ENCODE measurements at regions not wholly inside any gene's neighbourhood (a gene's known extent, or its start where the extent isn't known, plus 50 kb on each side); places are given as distances from the start of the nearest gene placed in this dataset.

DNA sequence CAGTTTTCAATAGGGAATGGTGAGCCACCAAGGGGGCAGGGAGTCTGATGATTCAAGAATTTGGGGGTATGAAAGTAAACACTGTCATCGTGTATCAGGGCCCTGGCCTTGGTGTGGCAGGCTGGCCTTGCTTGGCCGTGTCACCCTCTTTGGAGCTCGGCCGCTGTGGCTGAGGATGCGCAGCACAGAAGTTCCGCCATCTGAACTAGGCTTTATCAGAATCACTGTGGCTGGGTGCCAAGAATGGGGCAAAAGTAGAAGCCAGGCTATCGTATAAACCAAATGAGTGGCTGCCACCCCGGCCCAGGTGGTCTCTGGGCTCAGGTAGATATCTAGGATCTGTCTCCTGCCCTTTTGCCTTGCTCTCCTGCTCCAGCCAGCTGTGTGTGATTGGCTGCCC is 137.4 kb downstream of the PAPOLA start:
- Histone ChIP-seq H3K79me2 (ENCODE audit: insufficient read depth, low read length) (no peaks in the 10 kb centered on the region), H3K9me2 (replicated peaks; ENCODE audit: insufficient read depth, low read length) (no peaks in the 10 kb centered on the region), H4K20me1 (ENCODE audit: low read depth, low read length) (no peaks in the 10 kb centered on the region), H3K27me3 (ENCODE audit: low read length) (no peaks in the 10 kb centered on the region), H3K4me2 (ENCODE audit: low read depth, low read length, poor library complexity, severe bottlenecking) (no peak overlapping the region), H3K9ac (ENCODE audit: low read length) (no peak overlapping the region), H3K36me3 (ENCODE audit: low read length) (no peaks in the 10 kb centered on the region), H3K9me3 (ENCODE audit: insufficient read depth, low read length) (no peaks in the 10 kb centered on the region), H3F3A (ENCODE audit: insufficient read depth) (no peaks in the 10 kb centered on the region), H3K27ac (ENCODE audit: low read depth, low read length) (no peak overlapping the region), H2AFZ (ENCODE audit: low read depth, low read length, severe bottlenecking) (no peak overlapping the region), H3K4me3 (ENCODE audit: insufficient read depth, low read length, poor library complexity, severe bottlenecking) (no peak overlapping the region)
- no peak for TF ChIP-seq EZH2phosphoT487 (conservative IDR thresholded peaks at IDR 0.05; ENCODE audit: low read length)
- TF ChIP-seq, protein P1, sequence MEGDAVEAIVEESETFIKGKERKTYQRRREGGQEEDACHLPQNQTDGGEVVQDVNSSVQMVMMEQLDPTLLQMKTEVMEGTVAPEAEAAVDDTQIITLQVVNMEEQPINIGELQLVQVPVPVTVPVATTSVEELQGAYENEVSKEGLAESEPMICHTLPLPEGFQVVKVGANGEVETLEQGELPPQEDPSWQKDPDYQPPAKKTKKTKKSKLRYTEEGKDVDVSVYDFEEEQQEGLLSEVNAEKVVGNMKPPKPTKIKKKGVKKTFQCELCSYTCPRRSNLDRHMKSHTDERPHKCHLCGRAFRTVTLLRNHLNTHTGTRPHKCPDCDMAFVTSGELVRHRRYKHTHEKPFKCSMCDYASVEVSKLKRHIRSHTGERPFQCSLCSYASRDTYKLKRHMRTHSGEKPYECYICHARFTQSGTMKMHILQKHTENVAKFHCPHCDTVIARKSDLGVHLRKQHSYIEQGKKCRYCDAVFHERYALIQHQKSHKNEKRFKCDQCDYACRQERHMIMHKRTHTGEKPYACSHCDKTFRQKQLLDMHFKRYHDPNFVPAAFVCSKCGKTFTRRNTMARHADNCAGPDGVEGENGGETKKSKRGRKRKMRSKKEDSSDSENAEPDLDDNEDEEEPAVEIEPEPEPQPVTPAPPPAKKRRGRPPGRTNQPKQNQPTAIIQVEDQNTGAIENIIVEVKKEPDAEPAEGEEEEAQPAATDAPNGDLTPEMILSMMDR (IDR thresholded peaks at IDR 0.05; ENCODE audit: insufficient read depth, low read length, poor library complexity, severe bottlenecking): no peak

DNA sequence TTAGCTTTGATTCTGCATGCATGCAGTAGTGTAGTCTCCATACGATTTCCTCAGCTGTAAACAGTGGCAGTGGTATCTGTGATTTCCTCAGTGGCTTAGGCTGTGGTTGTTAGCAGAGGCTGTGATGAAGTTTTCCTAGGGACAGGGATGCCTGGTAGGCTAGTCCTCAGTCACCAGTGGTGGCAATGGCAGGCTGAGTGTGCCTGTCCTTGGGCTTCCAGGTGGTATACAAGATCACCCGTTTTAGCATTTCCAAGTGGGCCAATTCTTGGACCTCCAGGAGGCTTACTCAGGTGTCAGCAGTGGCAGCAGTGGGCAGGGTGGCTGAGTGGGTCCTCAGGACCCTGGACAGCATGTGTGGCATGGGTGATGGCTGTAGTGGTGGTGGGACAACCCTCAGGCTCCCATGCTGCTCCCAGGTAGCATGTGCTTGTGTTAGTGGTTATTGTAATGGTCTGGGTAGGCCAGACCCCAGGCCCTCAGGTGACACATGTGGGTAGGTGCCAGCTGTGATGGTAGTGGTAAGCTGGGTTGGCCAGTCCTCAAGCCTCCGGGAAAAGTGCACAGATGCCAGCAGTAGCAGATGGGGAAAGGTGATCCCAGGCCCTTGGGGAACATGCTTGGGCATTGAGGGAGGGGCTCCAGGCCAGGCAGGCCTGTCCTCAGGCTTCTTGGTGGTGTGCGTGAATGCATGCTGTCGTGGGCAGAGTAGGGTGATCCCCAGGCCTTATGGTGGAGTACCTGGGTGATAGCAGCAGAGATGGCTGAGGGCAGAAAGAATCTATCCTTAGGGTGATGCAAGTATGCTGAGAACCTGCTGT is 146.5 kb downstream of the PAPOLA start:
- H3K9ac ChIP-seq (ENCODE audit: low read length): no peak overlapping the region
- H3K27ac ChIP-seq (ENCODE audit: low read depth, low read length): no peak overlapping the region
- no peaks in the 10 kb centered on the region for H3K79me2 ChIP-seq (ENCODE audit: insufficient read depth, low read length)
- no peak overlapping the region for H2AFZ ChIP-seq (ENCODE audit: low read depth, low read length, severe bottlenecking)
- no peaks in the 10 kb centered on the region for H3K9me3 ChIP-seq (ENCODE audit: insufficient read depth, low read length)
- H3K36me3 ChIP-seq (ENCODE audit: low read length): no peaks in the 10 kb centered on the region
- H3F3A ChIP-seq (ENCODE audit: insufficient read depth): no peaks in the 10 kb centered on the region
- TF ChIP-seq, protein P1 (IDR thresholded peaks at IDR 0.05; ENCODE audit: insufficient read depth, low read length, poor library complexity, severe bottlenecking): no peak
- TF ChIP-seq EZH2phosphoT487 (conservative IDR thresholded peaks at IDR 0.05; ENCODE audit: low read length): no peak
- no peak overlapping the region for H3K4me3 ChIP-seq (ENCODE audit: insufficient read depth, low read length, poor library complexity, severe bottlenecking)
- H3K9me2 ChIP-seq (replicated peaks; ENCODE audit: insufficient read depth, low read length): no peaks in the 10 kb centered on the region
- no peaks in the 10 kb centered on the region for H3K27me3 ChIP-seq (ENCODE audit: low read length)
- no peak overlapping the region for H3K4me2 ChIP-seq (ENCODE audit: low read depth, low read length, poor library complexity, severe bottlenecking)
- H4K20me1 ChIP-seq (ENCODE audit: low read depth, low read length): no peaks in the 10 kb centered on the region

DNA sequence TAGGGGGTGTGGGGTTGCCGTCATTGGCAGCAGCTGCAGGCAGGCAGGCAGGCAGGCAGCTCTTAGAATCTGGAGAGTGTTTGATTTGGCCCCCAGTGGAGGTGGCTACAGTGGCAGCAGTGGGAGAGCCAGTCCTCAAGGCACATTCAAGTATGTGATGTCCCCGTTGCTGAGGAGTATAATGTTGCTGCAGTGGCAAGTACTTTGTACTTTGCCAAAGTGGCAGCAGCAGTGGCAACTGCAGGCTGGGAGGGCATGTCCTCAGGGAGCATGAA is 147.1 kb downstream of the PAPOLA start:
- Histone ChIP-seq H3K9me2 (replicated peaks; ENCODE audit: insufficient read depth, low read length) (no peaks in the 10 kb centered on the region), H3K36me3 (ENCODE audit: low read length) (no peaks in the 10 kb centered on the region), H2AFZ (ENCODE audit: low read depth, low read length, severe bottlenecking) (no peak overlapping the region), H3K27me3 (ENCODE audit: low read length) (no peaks in the 10 kb centered on the region), H3K4me3 (ENCODE audit: insufficient read depth, low read length, poor library complexity, severe bottlenecking) (no peak overlapping the region), H3K9ac (ENCODE audit: low read length) (no peak overlapping the region), H3F3A (ENCODE audit: insufficient read depth) (no peaks in the 10 kb centered on the region), H3K4me2 (ENCODE audit: low read depth, low read length, poor library complexity, severe bottlenecking) (no peak overlapping the region), H3K79me2 (ENCODE audit: insufficient read depth, low read length) (no peaks in the 10 kb centered on the region), H3K27ac (ENCODE audit: low read depth, low read length) (no peak overlapping the region), H3K9me3 (ENCODE audit: insufficient read depth, low read length) (no peaks in the 10 kb centered on the region), H4K20me1 (ENCODE audit: low read depth, low read length) (no peaks in the 10 kb centered on the region)
- TF ChIP-seq, protein P1 (IDR thresholded peaks at IDR 0.05; ENCODE audit: insufficient read depth, low read length, poor library complexity, severe bottlenecking): no peak
- TF ChIP-seq EZH2phosphoT487 (conservative IDR thresholded peaks at IDR 0.05; ENCODE audit: low read length): no peak

All from SU-DHL-6 (cell line).